ENCODE measurements at regions not wholly inside any gene's neighbourhood (a gene's known extent, or its start where the extent isn't known, plus 50 kb on each side); places are given as distances from the start of the nearest gene placed in this dataset.
A peak's percentile ranks its signal among the peaks of the same experiment; 100 is the strongest.
"Not testable (repeated sequence)": the region's sequence is repeated elsewhere in the genome, so short reads cannot be mapped to it uniquely, and the experiment has no call there.

- H3K27ac ChIP-seq, result no peak overlapping the region
- H3K4me2 ChIP-seq, result no peak overlapping the region
- H3K4me3 ChIP-seq, result no peak overlapping the region
- no peaks in the 10 kb centered on the region for H4K20me1 ChIP-seq
- no peaks in the 10 kb centered on the region for H3K9me3 ChIP-seq (replicated peaks in 1 of 11)
- H3K36me3 ChIP-seq, result no peaks in the 10 kb centered on the region
- no peaks in the 10 kb centered on the region; a peak in 1 of 20 replicates for H3K4me1 ChIP-seq
- no peak for TF ChIP-seq Cebpa-rat (IDR thresholded peaks at IDR 0.05)
- no peaks in the 10 kb centered on the region for H3K27me3 ChIP-seq
- no peak overlapping the region for H3K9ac ChIP-seq
Measured at GRCh38 chr7:15828881-15829280, 142.4 kb upstream of the MEOX2 start.

- Histone ChIP-seq H3K36me3 (no peaks in the 10 kb centered on the region), H3K9me3 (replicated peaks in 1 of 11) (no peaks in the 10 kb centered on the region), H3K27ac (no peak overlapping the region), H3K27me3 (no peaks in the 10 kb centered on the region), H3K4me3 (no peak overlapping the region), H4K20me1 (no peaks in the 10 kb centered on the region), H3K4me2 (no peak overlapping the region), H3K4me1 (no peaks in the 10 kb centered on the region), H3K9ac (no peak overlapping the region)
- TF ChIP-seq Cebpa-rat (IDR thresholded peaks at IDR 0.05), result no peak
Measured at GRCh38 chr7:15821484-15822427, 135.3 kb upstream of the MEOX2 start.

- H3K9me3 ChIP-seq (replicated peaks in 1 of 11), result no peaks in the 10 kb centered on the region
- peak overlapping the region in 1 of 11 experiments; percentile 2; a peak in 1 of 22 replicates for H3K4me2 ChIP-seq
- no peak overlapping the region for H3K4me3 ChIP-seq
- H3K36me3 ChIP-seq, result no peaks in the 10 kb centered on the region
- H4K20me1 ChIP-seq, result no peaks in the 10 kb centered on the region
- no peaks in the 10 kb centered on the region for H3K27me3 ChIP-seq
- H3K27ac ChIP-seq, result no peak overlapping the region
- no peak for TF ChIP-seq Cebpa-rat (IDR thresholded peaks at IDR 0.05)
- no peaks in the 10 kb centered on the region for H3K4me1 ChIP-seq
- H3K9ac ChIP-seq, result no peak overlapping the region
Measured at GRCh38 chr7:15820319-15820718, 133.8 kb upstream of the MEOX2 start.

GRCh38 chr7:15816835-15817426 lies 130.4 kb upstream of the MEOX2 start:
- no peaks in the 10 kb centered on the region for H3K27me3 ChIP-seq
- H3K4me1 ChIP-seq, result 0 out of 20 replicates have a peak, but pooled peaks cover 0 to 5% (median 0%) of the 10 kb centered on the region in 10 experiments
- no peaks in the 10 kb centered on the region for H3K36me3 ChIP-seq
- no peak overlapping the region for H3K4me3 ChIP-seq
- H3K4me2 ChIP-seq, result no peak overlapping the region
- no peak overlapping the region for H3K9ac ChIP-seq
- no peaks in the 10 kb centered on the region for H3K9me3 ChIP-seq (replicated peaks in 1 of 11)
- no peaks in the 10 kb centered on the region for H4K20me1 ChIP-seq
- TF ChIP-seq Cebpa-rat (IDR thresholded peaks at IDR 0.05), result no peak
- H3K27ac ChIP-seq, result no peak overlapping the region

- Histone ChIP-seq H3K9ac (no peak overlapping the region), H3K4me2 (no peak overlapping the region), H3K4me3 (no peak overlapping the region), H3K27ac (no peak overlapping the region), H3K27me3 (no peaks in the 10 kb centered on the region), H3K4me1 (peaks cover 0 to 19% (median 0%) of the 10 kb centered on the region in 10 experiments; a peak in 4 of 20 replicates), H3K9me3 (replicated peaks in 1 of 11) (no peaks in the 10 kb centered on the region), H4K20me1 (no peaks in the 10 kb centered on the region), H3K36me3 (no peaks in the 10 kb centered on the region)
- TF ChIP-seq Cebpa-rat (IDR thresholded peaks at IDR 0.05), result no peak
Measured at GRCh38 chr7:15813448-15813847, 127.0 kb upstream of the MEOX2 start.

- not testable (repeated sequence) for H4K20me1 ChIP-seq; H3K36me3 ChIP-seq; H3K9ac ChIP-seq; H3K27me3 ChIP-seq; H3K4me3 ChIP-seq; H3K27ac ChIP-seq; H3K9me3 ChIP-seq (replicated peaks in 1 of 11)
- Histone ChIP-seq H3K4me2 (peak overlapping the region in 2 of 11 experiments; percentile 10 to 63; a peak in 4 of 22 replicates), H3K4me1 (peaks cover 0 to 19% (median 0%) of the 10 kb centered on the region in 10 experiments; a peak in 4 of 20 replicates)
Measured at GRCh38 chr7:15810383-15810782, 123.9 kb upstream of the MEOX2 start.

GRCh38 chr7:15809936-15810335 lies 123.5 kb upstream of the MEOX2 start:
- H3K4me1 ChIP-seq, result peaks cover 0 to 19% (median 0%) of the 10 kb centered on the region in 10 experiments; a peak in 4 of 20 replicates

GRCh38 chr7:15805891-15806290 lies 119.4 kb upstream of the MEOX2 start:
- Histone ChIP-seq H3K4me1 (peaks cover 0 to 14% (median 0%) of the 10 kb centered on the region in 10 experiments; a peak in 4 of 20 replicates), H3K36me3 (no peaks in the 10 kb centered on the region), H4K20me1 (no peaks in the 10 kb centered on the region), H3K9me3 (replicated peaks in 1 of 11) (no peaks in the 10 kb centered on the region), H3K27me3 (no peaks in the 10 kb centered on the region), H3K4me3 (no peak overlapping the region), H3K27ac (no peak overlapping the region), H3K4me2 (no peak overlapping the region), H3K9ac (no peak overlapping the region)
- no peak for TF ChIP-seq Cebpa-rat (IDR thresholded peaks at IDR 0.05)

More at GRCh38 chr7:15809936-15810335, 123.5 kb upstream of the MEOX2 start:
- not testable (repeated sequence) for H3K27ac ChIP-seq; H3K36me3 ChIP-seq; H3K9ac ChIP-seq; H3K27me3 ChIP-seq; H3K4me3 ChIP-seq; H3K9me3 ChIP-seq (replicated peaks in 1 of 11); H4K20me1 ChIP-seq
- peak overlapping the region in 2 of 11 experiments; percentile 10 to 63; a peak in 4 of 22 replicates for H3K4me2 ChIP-seq

GRCh38 chr7:15802425-15802824 lies 115.9 kb upstream of the MEOX2 start:
- no peaks in the 10 kb centered on the region for H3K36me3 ChIP-seq
- no peaks in the 10 kb centered on the region for H3K4me1 ChIP-seq
- no peaks in the 10 kb centered on the region for H3K27me3 ChIP-seq
- H3K9me3 ChIP-seq (replicated peaks in 1 of 11), result no peaks in the 10 kb centered on the region
- TF ChIP-seq Cebpa-rat (IDR thresholded peaks at IDR 0.05), result no peak
- no peak overlapping the region for H3K9ac ChIP-seq
- H3K4me3 ChIP-seq, result no peak overlapping the region
- no peak overlapping the region for H3K27ac ChIP-seq
- H3K4me2 ChIP-seq, result no peak overlapping the region
- no peaks in the 10 kb centered on the region for H4K20me1 ChIP-seq

Data from BLaER1 treated with 17β-estradiol and CSF1 and Interleukin-3, amounts not matched to agents 10 nM and 100 nM (cell line).